ENCODE measurements at regions not wholly inside any gene's neighbourhood (a gene's known extent, or its start where the extent isn't known, plus 50 kb on each side); places are given as distances from the start of the nearest gene placed in this dataset.

GRCh38 chr5:93186076-93186682, 394.8 kb downstream of the NR2F1-AS1 start:
- no peaks in the 10 kb centered on the region for H3K79me2 ChIP-seq (ENCODE audit: control insufficient read depth, low read length)
- no peaks in the 10 kb centered on the region for H3K9me3 ChIP-seq (ENCODE audit: control insufficient read depth, insufficient read depth, low read length)
- no peaks in the 10 kb centered on the region for H3K9me2 ChIP-seq (replicated peaks; ENCODE audit: control insufficient read depth, low read length)
- H3K36me3 ChIP-seq (ENCODE audit: control insufficient read depth, low read length) = no peaks in the 10 kb centered on the region
- no peak overlapping the region for H3K4me2 ChIP-seq (ENCODE audit: low read length)
- H3K4me3 ChIP-seq (ENCODE audit: low read length) = no peak overlapping the region
- no peak for TF ChIP-seq EZH2phosphoT487 (IDR thresholded peaks at IDR 0.05; ENCODE audit: borderline replicate concordance, low read length)
- no peak for TF ChIP-seq CTCF (IDR thresholded peaks at IDR 0.05; ENCODE audit: low read depth, low read length, poor library complexity, severe bottlenecking)
- H3K27me3 ChIP-seq (ENCODE audit: control insufficient read depth, low read length) = no peaks in the 10 kb centered on the region
- no peaks in the 10 kb centered on the region for H3F3A ChIP-seq (ENCODE audit: control insufficient read depth, insufficient read depth)
- H4K20me1 ChIP-seq (ENCODE audit: control insufficient read depth, insufficient read depth, low read depth, low read length) = no peaks in the 10 kb centered on the region
- H3K27ac ChIP-seq (ENCODE audit: low read depth, low read length) = no peak overlapping the region
- no peaks in the 10 kb centered on the region for H3K4me1 ChIP-seq (ENCODE audit: control insufficient read depth, low read length)

GRCh38 chr5:93184041-93184440, 397.0 kb downstream of the NR2F1-AS1 start:
- Histone ChIP-seq H3K4me2 (ENCODE audit: low read length) (no peak overlapping the region), H3K4me1 (ENCODE audit: control insufficient read depth, low read length) (no peaks in the 10 kb centered on the region), H4K20me1 (ENCODE audit: control insufficient read depth, insufficient read depth, low read depth, low read length) (no peaks in the 10 kb centered on the region), H3K79me2 (ENCODE audit: control insufficient read depth, low read length) (no peaks in the 10 kb centered on the region), H3K36me3 (ENCODE audit: control insufficient read depth, low read length) (no peaks in the 10 kb centered on the region), H3K27ac (ENCODE audit: low read depth, low read length) (no peak overlapping the region), H3K27me3 (ENCODE audit: control insufficient read depth, low read length) (no peaks in the 10 kb centered on the region), H3K4me3 (ENCODE audit: low read length) (no peak overlapping the region), H3F3A (ENCODE audit: control insufficient read depth, insufficient read depth) (no peaks in the 10 kb centered on the region), H3K9me3 (ENCODE audit: control insufficient read depth, insufficient read depth, low read length) (no peaks in the 10 kb centered on the region), H3K9me2 (replicated peaks; ENCODE audit: control insufficient read depth, low read length) (no peaks in the 10 kb centered on the region)
- TF ChIP-seq CTCF (IDR thresholded peaks at IDR 0.05; ENCODE audit: low read depth, low read length, poor library complexity, severe bottlenecking) = no peak
- TF ChIP-seq EZH2phosphoT487 (IDR thresholded peaks at IDR 0.05; ENCODE audit: borderline replicate concordance, low read length) = no peak

- H4K20me1 ChIP-seq (ENCODE audit: control insufficient read depth, insufficient read depth, low read depth, low read length) = no peaks in the 10 kb centered on the region
- no peaks in the 10 kb centered on the region for H3F3A ChIP-seq (ENCODE audit: control insufficient read depth, insufficient read depth)
- H3K4me1 ChIP-seq (ENCODE audit: control insufficient read depth, low read length) = no peaks in the 10 kb centered on the region
- no peak overlapping the region for H3K27ac ChIP-seq (ENCODE audit: low read depth, low read length)
- no peaks in the 10 kb centered on the region for H3K9me3 ChIP-seq (ENCODE audit: control insufficient read depth, insufficient read depth, low read length)
- no peaks in the 10 kb centered on the region for H3K36me3 ChIP-seq (ENCODE audit: control insufficient read depth, low read length)
- no peak overlapping the region for H3K4me2 ChIP-seq (ENCODE audit: low read length)
- no peak for TF ChIP-seq EZH2phosphoT487 (IDR thresholded peaks at IDR 0.05; ENCODE audit: borderline replicate concordance, low read length)
- no peak for TF ChIP-seq CTCF (IDR thresholded peaks at IDR 0.05; ENCODE audit: low read depth, low read length, poor library complexity, severe bottlenecking)
- H3K27me3 ChIP-seq (ENCODE audit: control insufficient read depth, low read length) = no peaks in the 10 kb centered on the region
- no peaks in the 10 kb centered on the region for H3K79me2 ChIP-seq (ENCODE audit: control insufficient read depth, low read length)
- no peaks in the 10 kb centered on the region for H3K9me2 ChIP-seq (replicated peaks; ENCODE audit: control insufficient read depth, low read length)
- H3K4me3 ChIP-seq (ENCODE audit: low read length) = no peak overlapping the region
Measured at GRCh38 chr5:93179466-93179865, 401.6 kb downstream of the NR2F1-AS1 start.

Measured in DOHH2 (cell line).